Lung microvascular endothelial cell (primary cell): ENCODE measurements at regions not wholly inside any gene's neighbourhood (a gene's known extent, or its start where the extent isn't known, plus 50 kb on each side); places are given as distances from the start of the nearest gene placed in this dataset.

Experiments used
- DNase-seq, 2 donors: peaks; one replicate each; pipeline versions ENCODE4 v3.0.0 to v3.0.0-alpha.2; 2010; ENCODE audit warnings: low read depth in 2 of 2

- DNase-seq: no peak
Observed at GRCh38 chr10:131731780-131732630, 168.8 kb upstream of the PPP2R2D start.

GRCh38 chr10:131732631-131733127 lies 168.1 kb upstream of the PPP2R2D start:
- no peak for DNase-seq

- DNase-seq: no peak
Observed at GRCh38 chr10:131733596-131733995, 167.2 kb upstream of the PPP2R2D start.

GRCh38 chr10:131735577-131735976 lies 165.2 kb upstream of the PPP2R2D start:
- DNase-seq: no peak

GRCh38 chr10:131736321-131736980 lies 164.4 kb upstream of the PPP2R2D start:
- no peak for DNase-seq

- no peak for DNase-seq
Observed at GRCh38 chr10:131737543-131738395, 163.0 kb upstream of the PPP2R2D start.

GRCh38 chr10:131738396-131738735 lies 162.4 kb upstream of the PPP2R2D start:
- DNase-seq: no peak

- DNase-seq: no peak
Observed at GRCh38 chr10:131739206-131739605, 161.6 kb upstream of the PPP2R2D start.

GRCh38 chr10:131742500-131742951 lies 158.3 kb upstream of the PPP2R2D start:
- no peak for DNase-seq

- no peak for DNase-seq
Observed at GRCh38 chr10:131743190-131744151, 157.3 kb upstream of the PPP2R2D start.

- no peak for DNase-seq
Observed at GRCh38 chr10:131744346-131744745, 156.5 kb upstream of the PPP2R2D start.

- DNase-seq: no peak
Observed at GRCh38 chr10:131745591-131745990, 155.2 kb upstream of the PPP2R2D start.

GRCh38 chr10:131746241-131746711 lies 154.5 kb upstream of the PPP2R2D start:
- no peak for DNase-seq

- DNase-seq: no peak
Observed at GRCh38 chr10:131746785-131747184, 154.0 kb upstream of the PPP2R2D start.

GRCh38 chr10:131747251-131747650 lies 153.6 kb upstream of the PPP2R2D start:
- no peak for DNase-seq

GRCh38 chr10:131747791-131748190 lies 153.0 kb upstream of the PPP2R2D start:
- no peak for DNase-seq

- no peak for DNase-seq
Observed at GRCh38 chr10:131748191-131748590, 152.6 kb upstream of the PPP2R2D start.

GRCh38 chr10:131748831-131749766 lies 151.7 kb upstream of the PPP2R2D start:
- DNase-seq: no peak

- no peak for DNase-seq
Observed at GRCh38 chr10:131749767-131750142, 151.1 kb upstream of the PPP2R2D start.
